Activated naive CD8-positive, alpha-beta T cell treated with anti-CD3 and anti-CD28 coated beads, Interleukin-2, amount 50 U/mL, for 24 hours (primary cell): ENCODE measurements at regions not wholly inside any gene's neighbourhood (a gene's known extent, or its start where the extent isn't known, plus 50 kb on each side); places are given as distances from the start of the nearest gene placed in this dataset.

Experiments used
- ATAC-seq: fragments of 150-1000 bp; cut with Tn5 transposase; one replicate; pipeline ENCODE4 v1.10.0; 2021
- DNase-seq: peaks from one replicate; pipeline ENCODE4 v3.0.0; 2021
- H3K27ac Mint-ChIP-seq: one replicate; pipeline ENCODE4 v1.8.0; 2021; ENCODE audit warnings: mild to moderate bottlenecking, mixed read lengths
- H3K27me3 Mint-ChIP-seq: one replicate; pipeline ENCODE4 v1.8.0; 2021; ENCODE audit warnings: mixed read lengths
- H3K36me3 Mint-ChIP-seq: one replicate; pipeline ENCODE4 v1.8.0; 2021; ENCODE audit warnings: low read depth, mixed read lengths
- H3K4me1 Mint-ChIP-seq: one replicate; pipeline ENCODE4 v1.8.0; 2021; ENCODE audit warnings: mixed read lengths
- H3K4me3 Mint-ChIP-seq: one replicate; pipeline ENCODE4 v1.8.0; 2021; ENCODE audit warnings: mild to moderate bottlenecking, moderate library complexity, mixed read lengths
- H3K9me3 Mint-ChIP-seq: one replicate; pipeline ENCODE4 v1.8.0; 2021; ENCODE audit warnings: mixed read lengths

GRCh38 chr1:43058545-43059360 lies 100.1 kb upstream of the SLC2A1 start:
- Mint-ChIP-seq H3K27me3 (peaks cover 12% of the 10 kb centered on the region), H3K4me1 (peaks cover 22% of the 10 kb centered on the region), H3K9me3 (no peaks in the 10 kb centered on the region), H3K36me3 (no peaks in the 10 kb centered on the region), H3K27ac (peak overlapping the region; percentile 57), H3K4me3 (peak overlapping the region; percentile 37)
- peak; percentile 53 for ATAC-seq
- DNase-seq = peak; percentile 65

GRCh38 chr1:43058056-43058455 lies 99.4 kb upstream of the SLC2A1 start:
- no peaks in the 10 kb centered on the region for H3K9me3 Mint-ChIP-seq
- H3K27me3 Mint-ChIP-seq = peaks cover 12% of the 10 kb centered on the region
- H3K4me1 Mint-ChIP-seq = peaks cover 22% of the 10 kb centered on the region
- H3K4me3 Mint-ChIP-seq = no peak overlapping the region
- H3K27ac Mint-ChIP-seq = peak overlapping the region; percentile 57
- H3K36me3 Mint-ChIP-seq = no peaks in the 10 kb centered on the region
- DNase-seq = no peak
- ATAC-seq = no peak

- H3K9me3 Mint-ChIP-seq = no peaks in the 10 kb centered on the region
- no peak for DNase-seq
- H3K4me1 Mint-ChIP-seq = peaks cover 21% of the 10 kb centered on the region
- no peak for ATAC-seq
- H3K4me3 Mint-ChIP-seq = no peak overlapping the region
- H3K27ac Mint-ChIP-seq = peak overlapping the region; percentile 57
- H3K27me3 Mint-ChIP-seq = peaks cover 12% of the 10 kb centered on the region
- no peaks in the 10 kb centered on the region for H3K36me3 Mint-ChIP-seq
These were observed 98.9 kb upstream of the SLC2A1 start for GRCh38 chr1:43057567-43057966.

- H3K9me3 Mint-ChIP-seq = no peaks in the 10 kb centered on the region
- DNase-seq (no peak), ATAC-seq (no peak)
- peaks cover 19% of the 10 kb centered on the region for H3K4me1 Mint-ChIP-seq
- no peak overlapping the region for H3K4me3 Mint-ChIP-seq
- H3K36me3 Mint-ChIP-seq = no peaks in the 10 kb centered on the region
- H3K27me3 Mint-ChIP-seq = peaks cover 12% of the 10 kb centered on the region
- H3K27ac Mint-ChIP-seq = no peak overlapping the region
These were observed 98.3 kb upstream of the SLC2A1 start for GRCh38 chr1:43056981-43057391.

GRCh38 chr1:43056460-43056859 lies 97.8 kb upstream of the SLC2A1 start:
- H3K27ac Mint-ChIP-seq = no peak overlapping the region
- DNase-seq (no peak), ATAC-seq (no peak)
- H3K36me3 Mint-ChIP-seq = no peaks in the 10 kb centered on the region
- H3K4me3 Mint-ChIP-seq = no peak overlapping the region
- peaks cover 19% of the 10 kb centered on the region for H3K4me1 Mint-ChIP-seq
- H3K27me3 Mint-ChIP-seq = peaks cover 12% of the 10 kb centered on the region
- no peaks in the 10 kb centered on the region for H3K9me3 Mint-ChIP-seq

GRCh38 chr1:43054961-43055360 lies 96.3 kb upstream of the SLC2A1 start:
- ATAC-seq (no peak), DNase-seq (no peak)
- no peaks in the 10 kb centered on the region for H3K9me3 Mint-ChIP-seq
- H3K4me3 Mint-ChIP-seq = no peak overlapping the region
- no peaks in the 10 kb centered on the region for H3K36me3 Mint-ChIP-seq
- H3K27me3 Mint-ChIP-seq = peaks cover 13% of the 10 kb centered on the region
- H3K4me1 Mint-ChIP-seq = peaks cover 19% of the 10 kb centered on the region
- no peak overlapping the region for H3K27ac Mint-ChIP-seq

- H3K36me3 Mint-ChIP-seq = no peaks in the 10 kb centered on the region
- DNase-seq (no peak), ATAC-seq (no peak)
- no peak overlapping the region for H3K4me3 Mint-ChIP-seq
- H3K27me3 Mint-ChIP-seq = peaks cover 7% of the 10 kb centered on the region
- H3K9me3 Mint-ChIP-seq = no peaks in the 10 kb centered on the region
- H3K27ac Mint-ChIP-seq = no peak overlapping the region
- peaks cover 6% of the 10 kb centered on the region for H3K4me1 Mint-ChIP-seq
These were observed 94.2 kb upstream of the SLC2A1 start for GRCh38 chr1:43052786-43053439.

GRCh38 chr1:43052322-43052721 lies 93.7 kb upstream of the SLC2A1 start:
- Mint-ChIP-seq H3K9me3 (no peaks in the 10 kb centered on the region), H3K36me3 (no peaks in the 10 kb centered on the region), H3K4me1 (peaks cover under 1% of the 10 kb centered on the region), H3K4me3 (no peak overlapping the region), H3K27ac (no peak overlapping the region), H3K27me3 (peaks cover 2% of the 10 kb centered on the region)
- no peak for ATAC-seq
- no peak for DNase-seq

GRCh38 chr1:43049481-43049880 lies 90.8 kb upstream of the SLC2A1 start:
- Mint-ChIP-seq H3K4me3 (no peak overlapping the region), H3K36me3 (no peaks in the 10 kb centered on the region), H3K27ac (no peak overlapping the region), H3K4me1 (no peaks in the 10 kb centered on the region), H3K9me3 (no peaks in the 10 kb centered on the region), H3K27me3 (peaks cover 2% of the 10 kb centered on the region)
- DNase-seq (no peak), ATAC-seq (no peak)

- Mint-ChIP-seq H3K9me3 (no peaks in the 10 kb centered on the region), H3K4me1 (no peaks in the 10 kb centered on the region), H3K27me3 (peaks cover 2% of the 10 kb centered on the region), H3K4me3 (no peak overlapping the region), H3K27ac (no peak overlapping the region), H3K36me3 (no peaks in the 10 kb centered on the region)
- DNase-seq (no peak), ATAC-seq (no peak)
These were observed 89.9 kb upstream of the SLC2A1 start for GRCh38 chr1:43048601-43049011.

- no peak overlapping the region for H3K27ac Mint-ChIP-seq
- H3K4me3 Mint-ChIP-seq = no peak overlapping the region
- H3K36me3 Mint-ChIP-seq = no peaks in the 10 kb centered on the region
- H3K27me3 Mint-ChIP-seq = peaks cover 2% of the 10 kb centered on the region
- no peaks in the 10 kb centered on the region for H3K9me3 Mint-ChIP-seq
- DNase-seq (no peak), ATAC-seq (no peak)
- no peaks in the 10 kb centered on the region for H3K4me1 Mint-ChIP-seq
These were observed 88.5 kb upstream of the SLC2A1 start for GRCh38 chr1:43047135-43047534.

GRCh38 chr1:43044572-43045361 lies 86.1 kb upstream of the SLC2A1 start:
- H3K4me1 Mint-ChIP-seq = no peaks in the 10 kb centered on the region
- no peak for DNase-seq
- no peak for ATAC-seq
- no peaks in the 10 kb centered on the region for H3K9me3 Mint-ChIP-seq
- no peaks in the 10 kb centered on the region for H3K36me3 Mint-ChIP-seq
- H3K4me3 Mint-ChIP-seq = no peak overlapping the region
- H3K27me3 Mint-ChIP-seq = no peaks in the 10 kb centered on the region
- no peak overlapping the region for H3K27ac Mint-ChIP-seq

- H3K4me3 Mint-ChIP-seq = no peak overlapping the region
- DNase-seq (no peak), ATAC-seq (no peak)
- H3K36me3 Mint-ChIP-seq = no peaks in the 10 kb centered on the region
- H3K9me3 Mint-ChIP-seq = no peaks in the 10 kb centered on the region
- no peaks in the 10 kb centered on the region for H3K4me1 Mint-ChIP-seq
- H3K27ac Mint-ChIP-seq = no peak overlapping the region
- no peaks in the 10 kb centered on the region for H3K27me3 Mint-ChIP-seq
These were observed 85.0 kb upstream of the SLC2A1 start for GRCh38 chr1:43043695-43044094.

GRCh38 chr1:43042773-43043457 lies 84.2 kb upstream of the SLC2A1 start:
- no peaks in the 10 kb centered on the region for H3K27me3 Mint-ChIP-seq
- no peaks in the 10 kb centered on the region for H3K4me1 Mint-ChIP-seq
- no peaks in the 10 kb centered on the region for H3K9me3 Mint-ChIP-seq
- H3K36me3 Mint-ChIP-seq = no peaks in the 10 kb centered on the region
- no peak for DNase-seq
- ATAC-seq = no peak
- H3K4me3 Mint-ChIP-seq = no peak overlapping the region
- H3K27ac Mint-ChIP-seq = no peak overlapping the region
